SK-N-MC (cell line): ENCODE measurements at regions not wholly inside any gene's neighbourhood (a gene's known extent, or its start where the extent isn't known, plus 50 kb on each side); places are given as distances from the start of the nearest gene placed in this dataset.
"Not testable (repeated sequence)": the region's sequence is repeated elsewhere in the genome, so short reads cannot be mapped to it uniquely, and the experiment has no call there.

Experiments
- DNase-seq: peaks from one replicate; pipeline ENCODE4 v3.0.0-alpha.2; 2011; ENCODE audit warnings: low read depth, low spot score
- H3K27ac ChIP-seq: fragments of 200-600 bp; sonication (generic); 2 replicates; pipeline ENCODE4 v1.5.1; 2016; ENCODE audit warnings: mixed run types
- H3K36me3 ChIP-seq: fragments of 200-600 bp; sonication (generic); 2 replicates; pipeline ENCODE4 v1.6.1; 2017; ENCODE audit warnings: antibody characterized with exemption, low read length, mixed read lengths; ENCODE audit not compliant: insufficient read depth
- H3K4me3 ChIP-seq: fragments of 200-600 bp; sonication (generic); 2 replicates; pipeline ENCODE4 v1.5.1; 2016
- H3K9ac ChIP-seq: fragments of 200-600 bp; sonication (generic); 2 replicates; pipeline ENCODE4 v1.8.0; 2017; ENCODE audit warnings: mixed run types, mixed read lengths; ENCODE audit not compliant: insufficient read length
- H3K9me3 ChIP-seq: fragments of 200-600 bp; sonication (generic); 2 replicates; pipeline ENCODE4 v1.6.1; 2017; ENCODE audit warnings: low read depth, mild to moderate bottlenecking, antibody characterized with exemption, low read length, moderate library complexity, mixed read lengths
- EZH2 ChIP-seq: fragments of 200-600 bp; sonication (generic); IDR thresholded peaks from one replicate; pipeline ENCODE4 v1.6.1; 2017; ENCODE audit warnings: antibody characterized with exemption
- FOXP2 ChIP-seq: optimal IDR thresholded peaks from 2 replicates; pipeline ENCODE3; 2011; ENCODE audit warnings: mild to moderate bottlenecking, moderate library complexity; ENCODE audit not compliant: insufficient read depth; ENCODE audit errors: extremely low read length, control extremely low read depth
- POLR2AphosphoS5 ChIP-seq: IDR thresholded peaks from 2 replicates; pipeline ENCODE4 v1.6.1; 2012; ENCODE audit warnings: mild to moderate bottlenecking, low read depth, low read length, borderline replicate concordance

GRCh38 chr4:174403177-174403543 is 119.1 kb downstream of the HPGD start:
- H3K9me3 ChIP-seq = no peaks in the 10 kb centered on the region
- H3K27ac ChIP-seq = no peak overlapping the region
- no peaks in the 10 kb centered on the region for H3K36me3 ChIP-seq
- TF ChIP-seq EZH2 (no peak), FOXP2 (no peak), POLR2AphosphoS5 (no peak)
- DNase-seq = no peak
- H3K4me3 ChIP-seq = no peak overlapping the region
- H3K9ac ChIP-seq = no peak overlapping the region

- no peak overlapping the region for H3K9ac ChIP-seq
- no peaks in the 10 kb centered on the region for H3K9me3 ChIP-seq
- no peak for TF ChIP-seq EZH2
- no peak for TF ChIP-seq POLR2AphosphoS5
- no peak for TF ChIP-seq FOXP2
- H3K4me3 ChIP-seq = no peak overlapping the region
- no peak overlapping the region for H3K27ac ChIP-seq
- no peaks in the 10 kb centered on the region for H3K36me3 ChIP-seq
- DNase-seq = no peak
Observed at GRCh38 chr4:174402470-174403176, 118.9 kb downstream of the CEP44 start.

DNA sequence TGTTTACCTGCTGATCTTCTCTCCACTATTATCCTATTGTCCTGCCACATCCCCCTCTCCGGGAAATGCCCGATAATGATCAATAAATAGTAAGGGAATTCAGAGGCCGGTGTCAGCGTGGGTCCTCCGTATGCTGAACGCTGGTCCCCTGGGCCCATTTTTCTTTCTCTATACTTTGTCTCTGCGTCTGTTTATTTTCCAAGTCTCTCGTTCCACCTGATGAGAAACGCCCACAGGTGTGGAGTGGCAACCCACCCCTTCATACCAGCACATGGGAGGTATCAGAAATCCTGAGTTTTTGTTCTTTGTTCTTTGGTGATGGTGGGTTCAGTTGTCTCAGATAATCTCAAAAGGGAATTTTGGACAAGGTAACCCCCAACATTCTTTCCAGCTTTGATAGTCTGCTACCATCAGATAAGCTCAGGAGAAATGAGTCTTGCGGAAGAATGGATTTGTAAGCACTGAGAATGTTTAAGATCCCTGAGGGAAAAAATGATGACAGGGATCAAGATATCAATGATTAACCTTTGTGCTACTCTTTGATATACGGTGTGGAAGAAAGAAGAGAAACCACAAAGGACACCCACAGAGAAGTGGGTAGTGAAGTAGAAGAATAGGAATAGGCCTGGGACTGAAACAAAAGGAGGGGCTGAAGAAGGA is 117.9 kb downstream of the CEP44 start:
- H3K27ac ChIP-seq = no peak overlapping the region
- no peak for DNase-seq
- no peak overlapping the region for H3K4me3 ChIP-seq
- H3K9ac ChIP-seq = no peak overlapping the region
- TF ChIP-seq POLR2AphosphoS5 (no peak), FOXP2 (no peak), EZH2 (no peak)
- no peaks in the 10 kb centered on the region for H3K36me3 ChIP-seq
- H3K9me3 ChIP-seq = no peaks in the 10 kb centered on the region

GRCh38 chr4:174400603-174401302 is 117.0 kb downstream of the CEP44 start:
- H3K9me3 ChIP-seq, DNase-seq, H3K9ac ChIP-seq, H3K27ac ChIP-seq, H3K36me3 ChIP-seq, H3K4me3 ChIP-seq: not testable (repeated sequence)

- no peak for DNase-seq
- TF ChIP-seq FOXP2 (no peak), POLR2AphosphoS5 (no peak), EZH2 (no peak)
- H3K4me3 ChIP-seq = no peak overlapping the region
- H3K9me3 ChIP-seq = no peaks in the 10 kb centered on the region
- H3K27ac ChIP-seq = no peak overlapping the region
- H3K9ac ChIP-seq = no peak overlapping the region
- no peaks in the 10 kb centered on the region for H3K36me3 ChIP-seq
Observed at GRCh38 chr4:174398728-174399127, 115.0 kb downstream of the CEP44 start.

- no peak for TF ChIP-seq POLR2AphosphoS5
- no peak for TF ChIP-seq FOXP2
- no peak for TF ChIP-seq EZH2
- Histone ChIP-seq H3K36me3 (no peaks in the 10 kb centered on the region), H3K4me3 (no peak overlapping the region), H3K9me3 (peaks cover 6% of the 10 kb centered on the region; the same call in 1 of the 2 replicates), H3K9ac (no peak overlapping the region), H3K27ac (no peak overlapping the region)
- DNase-seq = no peak
Observed at GRCh38 chr4:174397366-174398155, 113.8 kb downstream of the CEP44 start.

DNA sequence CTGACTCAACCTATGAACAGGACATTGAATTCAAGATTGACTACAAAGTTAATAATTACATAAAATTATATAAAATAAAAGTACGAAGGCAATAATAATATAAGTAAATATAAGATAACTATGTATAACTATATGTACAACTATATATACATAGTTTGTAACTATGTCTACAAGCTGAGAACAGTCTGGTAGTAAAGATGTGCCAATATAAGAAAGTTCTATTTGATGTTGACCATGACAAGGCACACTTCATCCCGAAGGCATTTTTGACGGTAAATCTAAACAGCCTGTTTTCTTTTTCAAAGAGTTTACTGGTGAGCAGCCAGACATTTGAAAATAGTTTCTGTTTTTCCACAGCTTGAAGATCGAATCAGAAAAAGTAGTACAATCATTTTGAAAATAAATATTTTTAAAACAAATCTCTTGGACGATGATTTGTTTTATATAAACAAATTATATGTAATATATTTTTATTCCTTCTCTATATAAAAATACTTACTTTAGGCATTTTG is 112.9 kb downstream of the CEP44 start:
- no peak for DNase-seq
- TF ChIP-seq FOXP2 (no peak), EZH2 (no peak), POLR2AphosphoS5 (no peak)
- no peak overlapping the region for H3K27ac ChIP-seq
- no peak overlapping the region for H3K9ac ChIP-seq
- peaks cover 6% of the 10 kb centered on the region; the same call in 1 of the 2 replicates for H3K9me3 ChIP-seq
- H3K36me3 ChIP-seq = no peaks in the 10 kb centered on the region
- no peak overlapping the region for H3K4me3 ChIP-seq

DNA sequence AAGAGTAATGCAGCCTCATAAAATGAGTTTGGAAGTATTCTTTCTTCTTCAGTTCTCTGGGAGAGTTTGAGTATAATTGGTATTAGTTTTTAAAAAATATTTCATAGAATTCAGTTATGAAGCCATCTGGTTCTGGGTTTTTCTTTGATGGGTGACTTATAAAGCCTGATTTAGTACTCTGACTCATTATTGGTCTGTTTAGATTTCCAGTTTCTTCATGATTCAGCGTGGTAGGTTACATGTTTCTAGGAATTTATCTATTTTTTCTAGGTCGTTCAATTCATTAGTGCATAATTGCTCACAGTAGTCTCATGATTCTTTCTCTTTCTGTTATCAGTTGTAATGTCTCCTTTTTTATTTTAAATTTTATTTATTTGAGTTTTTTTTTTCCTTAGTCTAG is 111.2 kb downstream of the CEP44 start:
- H3K4me3 ChIP-seq = no peak overlapping the region
- H3K9me3 ChIP-seq = peaks cover 6% of the 10 kb centered on the region; the same call in 1 of the 2 replicates
- no peak for TF ChIP-seq POLR2AphosphoS5
- no peak for TF ChIP-seq EZH2
- no peak for TF ChIP-seq FOXP2
- DNase-seq = no peak
- H3K36me3 ChIP-seq = no peaks in the 10 kb centered on the region
- H3K9ac ChIP-seq = no peak overlapping the region
- no peak overlapping the region for H3K27ac ChIP-seq
